ENCODE measurements at regions not wholly inside any gene's neighbourhood (a gene's known extent, or its start where the extent isn't known, plus 50 kb on each side); places are given as distances from the start of the nearest gene placed in this dataset.

GRCh38 chr13:44196196-44196751 is 177.3 kb upstream of the SERP2 start:
- 0% methylated on average over 1 of the region's 1 CpG for WGBS (ENCODE audit: insufficient coverage, insufficient replicate concordance, low lambda C conversion rate, missing lambda C conversion rate)

More at GRCh38 chr13:44196196-44196751, 177.3 kb upstream of the SERP2 start:
- H3K4me3 ChIP-seq: no peak overlapping the region
- no peaks in the 10 kb centered on the region for H3K36me3 ChIP-seq (ENCODE audit: control insufficient read depth in 2 of 2, insufficient read depth in 2 of 2, low read length in 1 of 2)
- no peak overlapping the region for H3K27ac ChIP-seq (ENCODE audit: control insufficient read depth, insufficient read depth)
- no peak for DNase-seq (ENCODE audit: low read depth, low spot score)
- in situ Hi-C loops (cut with MboI) (no loop called here), intact Hi-C loops (cut with micrococcal nuclease; ENCODE audit: unreplicated experiment) (no loop called here)
- no peak for ATAC-seq
- H3K9me3 ChIP-seq (replicated peaks; ENCODE audit: control insufficient read depth, insufficient read depth, low read length): no peaks in the 10 kb centered on the region
- H3K4me2 ChIP-seq (ENCODE audit: control insufficient read depth, insufficient read depth): no peak overlapping the region
- H3K4me1 ChIP-seq (ENCODE audit: control insufficient read depth, insufficient read depth, low read length): peaks cover 12% of the 10 kb centered on the region
- ChIA-PET POLR2A (no interaction called here), RAD21 (ENCODE audit: unreplicated experiment) (no interaction called here), SMC1A (ENCODE audit: uncharacterized antibody, unreplicated experiment) (no interaction called here), CTCF (no interaction called here)
- no peak overlapping the region for H2AFZ ChIP-seq (ENCODE audit: control insufficient read depth, low read depth, low read length)
- no TSS peak for BruUV-seq (replicated peaks)
- H4K20me1 ChIP-seq (ENCODE audit: control insufficient read depth, insufficient read depth): no peaks in the 10 kb centered on the region
- H3K27me3 ChIP-seq (replicated peaks in 1 of 2; ENCODE audit: control insufficient read depth in 2 of 2, insufficient read depth in 2 of 2, low read length in 1 of 2): peaks cover 0 to 5% of the 10 kb centered on the region in 2 experiments; a peak in 2 of 4 replicates
- H3K9ac ChIP-seq (ENCODE audit: control insufficient read depth, insufficient read depth, low read length): no peak overlapping the region
- FAIRE-seq: no peak
- TF ChIP-seq CHD2 (IDR thresholded peaks at IDR 0.05; ENCODE audit: borderline replicate concordance, low read depth, low read length) (no peak), GATAD2B (conservative IDR thresholded peaks at IDR 0.05; ENCODE audit: low read depth) (no peak), RB1 (IDR thresholded peaks at IDR 0.05; ENCODE audit: borderline replicate concordance) (no peak), ZNF24 (IDR thresholded peaks at IDR 0.05) (no peak), SP1 (IDR thresholded peaks at IDR 0.05; ENCODE audit: low read depth, low read length) (no peak), POLR2A (IDR thresholded peaks at IDR 0.05; ENCODE audit: low read depth, low read length) (no peak), BCLAF1 (IDR thresholded peaks at IDR 0.05) (no peak), RFX5 (IDR thresholded peaks at IDR 0.05; ENCODE audit: low read depth, low read length) (no peak), ZBTB33 (IDR thresholded peaks at IDR 0.05) (no peak)
- H3K79me2 ChIP-seq (ENCODE audit: control insufficient read depth, insufficient read depth, low read length): no peaks in the 10 kb centered on the region

Data from GM12878 (cell line).